ENCODE measurements at regions not wholly inside any gene's neighbourhood (a gene's known extent, or its start where the extent isn't known, plus 50 kb on each side); places are given as distances from the start of the nearest gene placed in this dataset.
"Not testable (repeated sequence)": the region's sequence is repeated elsewhere in the genome, so short reads cannot be mapped to it uniquely, and the experiment has no call there.

DNA sequence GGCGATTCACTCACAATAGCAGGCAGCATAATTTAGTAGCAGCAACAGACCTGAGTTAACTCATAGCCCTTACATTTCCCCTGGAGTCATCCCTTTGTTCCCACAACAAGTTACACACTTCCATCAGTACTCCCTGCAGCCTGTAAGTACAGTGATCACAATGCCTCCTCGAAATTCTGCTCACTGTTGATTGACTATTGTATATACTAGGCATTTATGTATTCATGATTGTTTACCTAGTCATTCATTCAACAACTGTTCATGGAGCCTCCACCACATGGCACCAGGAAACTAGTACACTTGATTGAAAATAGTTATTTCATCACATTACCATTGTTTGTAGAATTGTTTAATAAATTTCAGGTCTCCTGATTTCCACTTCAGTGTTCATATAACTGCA lies 71.4 kb upstream of the P3H2 start:
- no peak for DNase-seq

DNA sequence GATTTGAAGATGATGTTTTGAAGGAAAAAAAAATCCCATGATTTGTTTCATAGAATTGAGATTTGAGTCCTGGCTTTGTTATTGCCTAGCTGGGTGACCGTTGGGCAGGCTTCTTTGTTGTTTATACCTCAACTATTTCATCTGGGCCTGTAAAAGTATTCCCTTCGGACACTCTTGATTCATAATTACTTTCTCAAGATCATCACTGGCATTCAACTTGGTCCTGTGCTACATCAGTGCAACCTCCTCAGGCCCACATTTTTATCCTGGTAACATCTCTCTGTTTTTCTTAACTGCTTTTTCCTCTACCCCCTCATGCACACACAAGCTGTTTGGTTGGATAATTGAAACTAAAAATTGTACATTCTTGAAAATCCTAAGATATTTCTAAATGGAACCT lies 67.5 kb upstream of the P3H2 start:
- no peak for DNase-seq

DNA sequence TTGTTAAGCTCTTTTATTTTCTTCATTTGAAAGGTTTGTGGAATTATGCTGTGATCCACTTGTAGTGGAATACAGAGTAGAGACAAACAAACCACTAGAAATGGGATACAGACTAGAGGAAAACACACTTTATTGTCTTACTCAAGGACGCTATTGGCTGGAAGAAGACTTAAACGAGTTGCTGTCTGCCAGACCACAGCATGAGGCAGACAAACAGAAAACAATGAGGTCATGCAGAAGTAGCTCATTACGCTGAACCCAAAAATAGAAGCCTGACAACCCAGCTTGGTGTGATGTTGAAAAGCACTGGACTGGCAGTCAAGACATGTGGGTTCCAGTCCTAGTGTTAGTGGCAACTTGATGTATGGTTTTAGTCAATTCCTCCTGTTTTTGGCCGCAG lies 62.4 kb upstream of the P3H2 start:
- no peak for DNase-seq

DNA sequence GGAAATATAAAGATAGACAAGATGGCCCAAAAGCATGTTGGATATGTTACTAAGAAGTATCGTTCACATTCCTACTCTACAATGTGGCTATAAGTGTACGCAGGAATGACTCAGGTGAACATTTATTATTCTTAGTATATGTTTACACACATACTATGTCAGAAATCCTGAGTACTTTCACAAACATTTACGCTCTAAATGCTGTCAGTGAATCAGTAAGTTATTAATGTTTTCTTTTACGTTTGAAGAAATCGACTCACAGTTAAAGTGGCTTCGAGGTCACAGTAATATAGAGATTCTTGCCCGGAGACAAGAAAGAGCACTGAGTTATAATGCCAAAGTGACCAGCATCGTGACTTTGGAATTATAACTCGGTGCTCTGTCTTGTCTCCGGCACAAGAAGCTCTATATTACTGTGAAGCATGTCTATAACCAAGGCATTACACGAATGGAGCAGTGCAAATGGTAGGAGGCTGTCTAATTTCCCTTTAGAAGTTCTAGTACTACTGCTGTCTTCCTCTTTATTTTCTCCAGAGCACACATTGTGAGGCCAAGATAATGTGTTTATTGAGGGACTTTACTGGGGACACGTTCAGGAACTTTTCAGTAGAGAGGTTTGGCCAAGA lies 61.8 kb upstream of the P3H2 start:
- no peak for DNase-seq

DNA sequence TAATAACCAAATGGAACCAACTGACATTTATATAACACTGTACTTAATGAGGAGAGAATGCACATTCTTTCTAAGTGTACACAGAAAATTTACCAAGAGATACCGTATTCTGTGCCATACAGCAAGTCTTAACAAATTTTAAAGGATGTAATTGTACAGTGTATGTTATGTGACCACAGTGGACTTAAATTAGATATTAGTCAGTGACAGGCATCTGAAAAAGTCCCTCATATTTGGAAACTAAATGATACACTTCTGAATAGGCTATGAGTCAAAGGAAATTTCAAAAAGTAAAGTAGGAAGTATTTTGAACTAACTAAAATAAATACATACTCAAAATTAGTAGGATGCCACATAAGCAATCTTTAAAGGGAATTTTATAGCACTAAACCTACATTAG lies 59.6 kb upstream of the P3H2 start:
- DNase-seq = no peak

DNA sequence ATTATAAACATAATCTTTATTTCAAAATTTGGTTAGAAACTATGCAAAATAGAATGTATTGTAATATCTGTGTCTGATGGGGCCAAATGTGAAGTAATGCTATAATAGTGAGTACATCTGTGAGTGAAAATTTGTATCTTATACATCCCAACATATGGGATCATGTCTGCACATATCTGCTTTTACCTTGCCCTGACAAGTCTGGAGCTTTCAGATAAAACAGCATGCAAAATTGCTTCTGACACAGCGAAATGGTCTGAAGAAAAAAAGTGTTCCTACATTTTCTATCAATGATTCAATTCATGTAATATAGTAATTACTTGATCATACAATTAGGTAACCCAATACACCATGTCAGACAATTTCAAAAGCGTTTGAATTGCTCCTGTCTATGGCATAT lies 58.1 kb upstream of the P3H2 start:
- no peak for DNase-seq

DNA sequence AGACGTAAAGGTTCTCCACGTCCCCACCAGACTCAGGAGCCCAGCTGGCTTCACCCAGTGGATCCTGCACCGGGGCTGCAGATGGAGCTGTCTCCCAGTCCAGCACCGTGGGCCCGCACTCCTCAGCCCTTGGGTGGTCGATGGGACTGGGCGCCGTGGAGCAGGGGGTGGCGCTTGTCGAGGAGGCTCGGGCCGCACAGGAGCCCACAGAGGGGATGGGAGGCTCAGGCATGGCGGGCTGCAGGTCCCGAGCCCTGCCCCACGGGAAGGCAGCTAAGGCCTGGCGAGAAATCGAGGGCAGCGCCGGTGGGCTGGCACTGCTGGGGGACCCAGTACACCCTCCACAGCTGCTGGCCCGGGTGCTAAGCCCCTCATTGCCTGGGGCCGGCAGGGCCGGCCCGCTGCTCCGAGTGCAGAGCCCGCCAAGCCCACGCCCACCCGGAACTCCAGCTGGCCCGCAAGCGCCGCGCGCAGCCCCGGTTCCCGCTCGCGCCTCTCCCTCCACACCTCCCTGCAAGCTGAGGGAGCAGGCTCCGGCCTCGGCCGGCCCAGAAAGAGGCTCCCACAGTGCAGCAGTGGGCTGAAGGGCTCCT lies 56.3 kb upstream of the P3H2 start:
- DNase-seq = not testable (repeated sequence)

DNA sequence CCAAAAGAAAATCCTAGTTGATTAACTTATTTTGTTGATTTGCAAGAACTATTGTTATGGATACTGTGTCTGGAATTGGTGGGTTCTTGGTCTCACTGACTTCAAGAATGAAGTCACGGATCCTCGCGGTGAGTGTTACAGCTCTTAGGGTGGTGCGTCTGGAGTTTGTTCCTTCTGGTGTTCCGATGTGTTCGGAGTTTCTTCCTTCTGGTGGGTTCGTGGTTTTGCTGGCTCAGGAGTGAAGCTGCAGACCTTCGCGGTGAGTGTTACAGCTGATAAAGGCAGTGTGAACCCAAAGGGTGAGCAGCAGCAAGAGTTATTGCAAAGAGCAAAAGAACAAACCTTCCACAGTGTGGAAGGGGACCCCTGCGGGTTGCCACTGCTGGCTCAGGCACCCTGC lies 55.4 kb upstream of the P3H2 start:
- not testable (repeated sequence) for DNase-seq

DNA sequence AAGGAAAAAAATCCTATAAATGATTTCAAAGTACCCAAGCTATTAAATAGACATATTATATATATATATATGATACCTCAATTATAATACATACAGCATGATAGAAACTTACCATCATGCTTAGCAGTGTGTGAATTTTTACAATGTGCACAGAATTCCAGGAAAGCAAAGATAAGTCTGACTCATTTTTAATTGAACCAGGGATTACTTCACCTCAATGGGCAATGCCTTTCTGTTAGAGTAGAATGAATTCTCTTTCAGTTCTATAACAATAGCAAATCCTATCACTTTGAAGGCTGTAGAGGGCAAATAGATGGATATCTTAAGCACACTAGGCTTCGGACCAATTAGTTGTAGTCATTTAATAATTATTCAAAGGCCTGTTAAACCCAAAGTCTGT lies 54.8 kb upstream of the P3H2 start:
- DNase-seq = no peak

DNA sequence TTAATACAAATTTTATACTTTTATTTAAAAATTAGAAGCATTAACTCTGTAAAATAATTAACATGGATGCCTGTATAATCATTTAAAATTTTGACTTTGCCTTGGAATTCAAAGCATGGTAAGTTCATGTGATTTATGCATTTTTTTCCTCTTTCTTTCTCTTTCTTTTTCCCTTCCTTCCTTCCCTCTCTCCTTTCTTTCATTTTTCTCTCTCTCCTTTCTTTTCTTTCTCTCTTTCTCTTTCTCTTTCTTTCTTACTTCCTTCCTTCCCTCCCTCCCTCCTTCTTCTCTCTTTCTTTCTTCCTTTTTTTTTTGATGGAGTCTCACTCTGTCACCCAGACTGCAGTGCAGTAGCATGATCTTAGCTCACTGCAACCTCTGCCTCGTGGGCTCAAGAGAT lies 53.8 kb upstream of the P3H2 start:
- no peak for DNase-seq

DNA sequence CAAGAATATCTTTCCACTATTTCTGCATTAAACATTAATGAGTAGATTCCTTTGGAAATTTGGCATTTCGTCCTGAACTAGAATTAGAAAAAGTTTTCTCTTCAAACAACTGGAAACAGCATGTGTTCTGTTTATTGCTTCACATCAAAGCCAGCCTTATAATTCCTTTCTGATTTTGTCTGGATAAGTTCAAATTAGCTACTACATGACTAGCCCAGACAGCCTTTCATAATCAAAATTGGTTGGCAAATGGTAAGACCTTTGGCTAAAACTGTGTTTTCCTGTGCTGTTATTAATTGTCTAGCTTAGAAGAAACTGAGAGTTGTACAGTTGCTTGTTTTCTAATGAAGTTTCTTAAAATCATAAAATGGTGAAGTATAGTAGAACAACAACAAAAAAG lies 52.7 kb upstream of the P3H2 start:
- DNase-seq = no peak

DNA sequence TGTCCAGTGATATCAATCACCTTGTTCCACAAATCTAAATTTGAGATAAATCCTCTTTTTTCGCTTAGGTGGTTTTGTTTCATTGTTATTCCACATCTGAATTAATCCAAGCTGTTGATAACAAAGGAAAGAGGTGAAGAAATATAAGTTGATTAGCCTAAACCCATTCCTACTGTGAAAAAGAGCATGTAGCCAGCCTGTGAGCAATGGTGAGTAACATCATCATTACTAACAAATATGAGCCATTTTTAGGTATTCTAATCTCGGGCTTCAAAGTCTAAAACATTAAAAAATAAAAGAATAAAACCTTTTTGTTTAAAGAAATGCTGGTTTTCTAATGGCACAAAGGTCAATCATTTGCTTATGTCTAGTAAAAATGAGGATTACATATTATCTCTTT lies 52.1 kb upstream of the P3H2 start:
- DNase-seq = no peak

All from stimulated activated CD4-positive, alpha-beta T cell treated with anti-CD3 and anti-CD28 coated beads, Interleukin-15, amount 100 ng/mL, for 24 hours (primary cell).